IMR-90 (cell line): ENCODE measurements at regions not wholly inside any gene's neighbourhood (a gene's known extent, or its start where the extent isn't known, plus 50 kb on each side); places are given as distances from the start of the nearest gene placed in this dataset.

Source experiments
- ATAC-seq: fragments of 200-7000 bp; cut with Tn5 transposase; 2 replicates; pipeline ENCODE4 v1.9.1; 2020; ENCODE audit warnings: low read depth, mild to moderate bottlenecking, moderate library complexity
- BruUV-seq: library from RNA; stranded (reverse); fragments of 400-500 nt; replicated peaks from 2 replicates; lab custom pipeline; 2021; lab: Mats Ljungman, UMichigan
- CTCF ChIA-PET: fragments of 300-600 bp; formaldehyde crosslinking; extraction: SDS; loops from one replicate; lab custom pipeline; 2021; ENCODE audit warnings: antibody characterized with exemption; lab: Yijun Ruan, JAX
- POLR2A ChIA-PET: fragments of 300-600 bp; sonication (Branson Sonifier 250); formaldehyde crosslinking; loops from one replicate; lab custom pipeline; 2022; ENCODE audit warnings: antibody characterized with exemption; ENCODE audit not compliant: unreplicated experiment; lab: Charles Lee
- DNase-seq: peaks from one replicate; pipeline ENCODE4 v3.0.0; 2013
- H2AFZ ChIP-seq: replicated peaks from 2 replicates; pipeline ENCODE3; 2013; ENCODE audit warnings: low read length, mild to moderate bottlenecking; ENCODE audit not compliant: poor library complexity
- H2AK5ac ChIP-seq: 2 replicates; pipeline ENCODE4 v1.6.1; 2013; ENCODE audit warnings: low read depth, low read length, inconsistent platforms
- H2AK9ac ChIP-seq: replicated peaks from 2 replicates; pipeline ENCODE3; 2013; ENCODE audit warnings: mild to moderate bottlenecking, low read depth, low read length, moderate library complexity; ENCODE audit not compliant: poor library complexity
- H2BK120ac ChIP-seq: 2 replicates; pipeline ENCODE4 v1.6.1; 2013; ENCODE audit warnings: low read depth, low read length, inconsistent platforms
- H2BK15ac ChIP-seq: 3 replicates; pipeline ENCODE4 v1.6.1; 2013; ENCODE audit warnings: low read depth, low read length, inconsistent platforms
- H2BK20ac ChIP-seq: 2 replicates; pipeline ENCODE4 v1.6.1; 2013; ENCODE audit warnings: low read depth, mild to moderate bottlenecking, inconsistent platforms, low read length, moderate library complexity
- H2BK5ac ChIP-seq: 2 replicates; pipeline ENCODE4 v1.6.1; 2013; ENCODE audit warnings: mild to moderate bottlenecking, low read depth, low read length, inconsistent platforms; ENCODE audit not compliant: poor library complexity, severe bottlenecking
- H3K14ac ChIP-seq: replicated peaks from 2 replicates; pipeline ENCODE4 v1.6.1; 2013; ENCODE audit warnings: low read depth, low read length, inconsistent platforms
- H3K18ac ChIP-seq: 2 replicates; pipeline ENCODE4 v1.6.1; 2013; ENCODE audit warnings: low read depth, low read length, control low read depth
- H3K23ac ChIP-seq: 2 replicates; pipeline ENCODE4 v1.6.1; 2013; ENCODE audit warnings: low read depth, low read length, inconsistent platforms
- H3K27ac ChIP-seq: 2 replicates; pipeline ENCODE4 v1.5.1; 2013; ENCODE audit warnings: mild to moderate bottlenecking, control low read depth, low read length; ENCODE audit not compliant: insufficient read depth
- H3K27me3 ChIP-seq: 2 replicates; pipeline ENCODE4 v1.6.1; 2013; ENCODE audit warnings: low read length; ENCODE audit not compliant: control insufficient read depth, insufficient read depth
- H3K36me3 ChIP-seq: 2 replicates; pipeline ENCODE4 v1.6.1; 2013; ENCODE audit warnings: low read length, mixed read lengths; ENCODE audit not compliant: control insufficient read depth, insufficient read depth
- H3K4ac ChIP-seq: 2 replicates; pipeline ENCODE4 v1.6.1; 2013; ENCODE audit warnings: low read depth, low read length, inconsistent platforms
- H3K4me1 ChIP-seq: 2 replicates; pipeline ENCODE4 v1.6.1; 2013; ENCODE audit warnings: low read length, mixed read lengths; ENCODE audit not compliant: control insufficient read depth, insufficient read depth
- H3K4me2 ChIP-seq: 2 replicates; pipeline ENCODE4 v1.6.1; 2013; ENCODE audit warnings: low read depth, mild to moderate bottlenecking, control low read depth, low read length, moderate library complexity
- H3K4me3 ChIP-seq: 2 replicates; pipeline ENCODE4 v1.5.1; 2013; ENCODE audit warnings: low read depth, mild to moderate bottlenecking, control low read depth, low read length, moderate library complexity; ENCODE audit not compliant: insufficient read depth
- H3K56ac ChIP-seq: 2 replicates; pipeline ENCODE4 v1.6.1; 2013; ENCODE audit warnings: low read length, inconsistent platforms; ENCODE audit not compliant: insufficient read depth; ENCODE audit errors: extremely low read depth
- H3K79me1 ChIP-seq, 2 experiments: 2 replicates each; pipeline ENCODE4 v1.6.1; 2013; ENCODE audit warnings: low read length in 2 of 2, inconsistent platforms in 1 of 2, low read depth in 1 of 2
- H3K9ac ChIP-seq: 2 replicates; pipeline ENCODE4 v1.6.1; 2013; ENCODE audit warnings: low read depth, low read length, control low read depth
- H3K9me1 ChIP-seq: 2 replicates; pipeline ENCODE4 v1.6.1; 2013; ENCODE audit warnings: low read length, inconsistent platforms; ENCODE audit not compliant: insufficient read depth
- H3K9me3 ChIP-seq: 2 replicates; pipeline ENCODE4 v1.6.1; 2013; ENCODE audit warnings: low read length; ENCODE audit not compliant: control insufficient read depth, insufficient read depth
- H4K20me1 ChIP-seq: 2 replicates; pipeline ENCODE4 v1.6.1; 2013; ENCODE audit warnings: low read length, inconsistent platforms; ENCODE audit not compliant: insufficient read depth
- H4K5ac ChIP-seq: 2 replicates; pipeline ENCODE4 v1.6.1; 2013; ENCODE audit warnings: mild to moderate bottlenecking, low read depth, low read length, control low read depth
- H4K8ac ChIP-seq, 2 experiments: 2 replicates each; pipeline ENCODE4 v1.6.1; 2013; ENCODE audit warnings: low read depth in 2 of 2, low read length in 2 of 2, control low read depth in 1 of 2, inconsistent platforms in 1 of 2
- H4K91ac ChIP-seq: 2 replicates; pipeline ENCODE4 v1.6.1; 2013; ENCODE audit warnings: low read depth, low read length, inconsistent platforms; ENCODE audit not compliant: insufficient read depth
- BHLHE40 ChIP-seq: fragments of 150-350 bp; IDR thresholded peaks from 2 replicates; pipeline ENCODE4 v1.6.1; 2016; ENCODE audit warnings: mild to moderate bottlenecking, low read depth, low read length
- CHD1 ChIP-seq: IDR thresholded peaks from 2 replicates; pipeline ENCODE4 v1.6.1; 2012; ENCODE audit warnings: low read depth, low read length, improper control_type of control experiment
- FOS ChIP-seq: fragments of 150-350 bp; IDR thresholded peaks from 2 replicates; pipeline ENCODE4 v1.6.1; 2016; ENCODE audit warnings: low read depth, low read length
- MAFK ChIP-seq: IDR thresholded peaks from 2 replicates; pipeline ENCODE4 v1.6.1; 2012; ENCODE audit warnings: low read depth, low read length, improper control_type of control experiment
- MAZ ChIP-seq: IDR thresholded peaks from 2 replicates; pipeline ENCODE4 v1.6.1; 2012; ENCODE audit warnings: low read depth, mild to moderate bottlenecking, low read length, improper control_type of control experiment, moderate library complexity, borderline replicate concordance
- MXI1 ChIP-seq: IDR thresholded peaks from 2 replicates; pipeline ENCODE4 v1.6.1; 2012; ENCODE audit warnings: low read depth, mild to moderate bottlenecking, low read length, moderate library complexity, borderline replicate concordance
- POLR2A ChIP-seq: IDR thresholded peaks from 2 replicates; pipeline ENCODE4 v1.6.1; 2012; ENCODE audit warnings: mild to moderate bottlenecking, low read depth, low read length
- RFX5 ChIP-seq: IDR thresholded peaks from 2 replicates; pipeline ENCODE4 v1.8.0; 2012; ENCODE audit warnings: low read depth, mild to moderate bottlenecking, low read length, moderate library complexity
- SMC3 ChIP-seq: fragments of 150-350 bp; IDR thresholded peaks from 2 replicates; pipeline ENCODE4 v1.6.1; 2016; ENCODE audit warnings: low read depth, mild to moderate bottlenecking, antibody characterized with exemption, low read length, moderate library complexity
- WGBS, 2 experiments: methylation state at CpG; one replicate each; pipeline versions ENCODE4 v1.1.5 to v1.1.7; 2013; ENCODE audit warnings: missing lambda C conversion rate in 2 of 2; ENCODE audit not compliant: insufficient read length in 1 of 2; ENCODE audit errors: extremely low coverage in 2 of 2; 5-methylcytosine and 5-hydroxymethylcytosine counted together
- dilution Hi-C: fragments of 300-500 bp; cut with HindIII; formaldehyde crosslinking; loops from one replicate; pipeline ENCODE4 v1.14.3; 2018; ENCODE audit warnings: low sequenced_read_pairs; ENCODE audit not compliant: unreplicated experiment
- in situ Hi-C: fragments of 300-500 bp; cut with MboI; formaldehyde crosslinking; loops from 3 replicates; pipeline ENCODE4 v1.14.3; 2019; ENCODE audit warnings: low sequenced_read_pairs, inconsistent platforms, mixed read lengths
- intact Hi-C: fragments of 100-400 bp; cut with micrococcal nuclease; formaldehyde crosslinking; loops from 2 replicates; pipeline ENCODE4 v1.10.0; 2022
- TF ChIP-seq, protein P1 (sequence below): fragments of 150-350 bp; IDR thresholded peaks from 2 replicates; pipeline ENCODE4 v1.6.1; 2017; ENCODE audit warnings: mild to moderate bottlenecking, antibody characterized with exemption, low read length, low read depth

GRCh38 chr3:162376761-162377160 is 880.2 kb downstream of the OTOL1 start:
- Histone ChIP-seq H3K36me3 (no peaks in the 10 kb centered on the region), H3K27me3 (no peaks in the 10 kb centered on the region), H2BK120ac (no peak overlapping the region), H3K9me1 (no peaks in the 10 kb centered on the region), H3K14ac (no peak overlapping the region), H3K18ac (no peak overlapping the region), H2BK20ac (no peak overlapping the region), H3K56ac (no peak overlapping the region), H4K8ac (no peak overlapping the region), H2AK9ac (no peak overlapping the region), H3K27ac (no peak overlapping the region), H4K5ac (no peak overlapping the region), H3K79me1 (no peaks in the 10 kb centered on the region), H3K4me1 (no peaks in the 10 kb centered on the region), H4K20me1 (no peaks in the 10 kb centered on the region), H2BK5ac (no peak overlapping the region), H4K91ac (no peak overlapping the region), H3K9me3 (no peaks in the 10 kb centered on the region), H3K4me2 (no peak overlapping the region), H2AK5ac (no peak overlapping the region), H3K9ac (no peak overlapping the region), H2AFZ (no peak overlapping the region), H3K4me3 (no peak overlapping the region), H2BK15ac (no peak overlapping the region), H3K23ac (no peak overlapping the region), H3K4ac (no peak overlapping the region)
- ATAC-seq = no peak
- POLR2A ChIA-PET = no interaction called here
- in situ Hi-C loops (no loop called here), dilution Hi-C loops (no loop called here), intact Hi-C loops (loop anchor here (10.0 kb wide), 1 partner anchor 48 kb away; no protein-coding TSS in a partner anchor)
- TF ChIP-seq MAFK (no peak), CHD1 (no peak), POLR2A (no peak), FOS (no peak), MXI1 (no peak), BHLHE40 (no peak), MAZ (no peak), SMC3 (no peak), RFX5 (no peak)
- TF ChIP-seq, protein P1, sequence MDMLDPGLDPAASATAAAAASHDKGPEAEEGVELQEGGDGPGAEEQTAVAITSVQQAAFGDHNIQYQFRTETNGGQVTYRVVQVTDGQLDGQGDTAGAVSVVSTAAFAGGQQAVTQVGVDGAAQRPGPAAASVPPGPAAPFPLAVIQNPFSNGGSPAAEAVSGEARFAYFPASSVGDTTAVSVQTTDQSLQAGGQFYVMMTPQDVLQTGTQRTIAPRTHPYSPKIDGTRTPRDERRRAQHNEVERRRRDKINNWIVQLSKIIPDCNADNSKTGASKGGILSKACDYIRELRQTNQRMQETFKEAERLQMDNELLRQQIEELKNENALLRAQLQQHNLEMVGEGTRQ = no peak
- CTCF ChIA-PET = no interaction called here
- WGBS, 2 experiments = no CpG with 5 or more reads among the region's 1 CpG
- BruUV-seq = no TSS peak
- DNase-seq = no peak
